ENCODE measurements at regions not wholly inside any gene's neighbourhood (a gene's known extent, or its start where the extent isn't known, plus 50 kb on each side); places are given as distances from the start of the nearest gene placed in this dataset.

DNA sequence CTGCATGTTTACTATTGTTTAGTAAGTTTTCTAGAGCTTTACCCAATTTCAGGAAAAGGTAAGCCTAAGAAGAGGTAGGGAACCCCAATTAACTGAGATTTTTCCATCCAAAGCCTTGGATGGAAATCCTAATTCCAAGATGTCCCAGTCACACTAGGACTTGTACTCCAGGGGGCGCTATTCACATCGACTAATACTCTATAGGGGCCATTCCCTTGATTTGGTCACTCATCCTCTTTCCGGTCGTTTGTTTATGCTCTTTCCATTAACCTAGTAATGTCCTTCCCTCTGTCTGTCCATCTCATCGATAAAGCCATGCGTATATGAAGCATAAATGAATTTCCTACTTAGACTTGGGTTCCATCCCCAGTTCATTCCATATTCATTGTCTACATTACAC lies 80.8 kb upstream of the FUCA2 start:
- H3K9me3 ChIP-seq, result no peaks in the 10 kb centered on the region
- H3K4me1 ChIP-seq, result no peaks in the 10 kb centered on the region
- DNase-seq (no peak), ATAC-seq (no peak)
- H3K4me3 ChIP-seq, result no peak overlapping the region
- no peak overlapping the region for H3K27ac ChIP-seq
- no peaks in the 10 kb centered on the region for H3K36me3 ChIP-seq (ENCODE audit: insufficient read depth in 1 of 2, low read depth in 1 of 2)
- 76 to 77% (median 76%) methylated on average over 6 of the region's 6 CpGs for WGBS, 3 donors
- TF ChIP-seq, protein P1, sequence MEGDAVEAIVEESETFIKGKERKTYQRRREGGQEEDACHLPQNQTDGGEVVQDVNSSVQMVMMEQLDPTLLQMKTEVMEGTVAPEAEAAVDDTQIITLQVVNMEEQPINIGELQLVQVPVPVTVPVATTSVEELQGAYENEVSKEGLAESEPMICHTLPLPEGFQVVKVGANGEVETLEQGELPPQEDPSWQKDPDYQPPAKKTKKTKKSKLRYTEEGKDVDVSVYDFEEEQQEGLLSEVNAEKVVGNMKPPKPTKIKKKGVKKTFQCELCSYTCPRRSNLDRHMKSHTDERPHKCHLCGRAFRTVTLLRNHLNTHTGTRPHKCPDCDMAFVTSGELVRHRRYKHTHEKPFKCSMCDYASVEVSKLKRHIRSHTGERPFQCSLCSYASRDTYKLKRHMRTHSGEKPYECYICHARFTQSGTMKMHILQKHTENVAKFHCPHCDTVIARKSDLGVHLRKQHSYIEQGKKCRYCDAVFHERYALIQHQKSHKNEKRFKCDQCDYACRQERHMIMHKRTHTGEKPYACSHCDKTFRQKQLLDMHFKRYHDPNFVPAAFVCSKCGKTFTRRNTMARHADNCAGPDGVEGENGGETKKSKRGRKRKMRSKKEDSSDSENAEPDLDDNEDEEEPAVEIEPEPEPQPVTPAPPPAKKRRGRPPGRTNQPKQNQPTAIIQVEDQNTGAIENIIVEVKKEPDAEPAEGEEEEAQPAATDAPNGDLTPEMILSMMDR (IDR thresholded peaks at IDR 0.05), result peak; percentile 19
- intact Hi-C loops (cut with DNase I), result loop anchor here in 1 of 2 donors (10.0 kb wide), 1 partner anchor 152 kb away; no protein-coding TSS in a partner anchor
- no peaks in the 10 kb centered on the region for H3K27me3 ChIP-seq (ENCODE audit: insufficient read depth in 3 of 3, low read length in 2 of 3)

DNA sequence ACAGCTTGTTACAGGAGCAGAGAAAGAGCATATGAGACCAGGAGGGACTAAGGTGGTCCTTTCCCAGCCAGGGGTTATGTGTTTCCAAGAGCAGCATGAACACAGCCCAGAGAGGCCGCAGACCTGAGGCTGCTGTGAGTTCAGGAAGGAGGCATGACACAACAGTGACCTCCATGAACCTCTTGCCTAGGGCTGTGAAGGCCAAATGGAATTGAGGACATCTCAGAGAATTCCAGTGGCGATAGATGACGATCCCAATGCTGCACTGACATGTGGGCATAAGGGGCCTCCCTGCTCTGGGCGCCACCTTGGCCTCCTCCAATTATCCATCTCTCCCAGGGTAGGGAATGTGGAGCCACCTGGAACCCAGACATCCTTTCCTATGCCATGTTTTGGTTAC lies 79.9 kb upstream of the FUCA2 start:
- DNase-seq, result no peak
- Histone ChIP-seq H3K4me1 (no peaks in the 10 kb centered on the region), H3K27ac (no peak overlapping the region), H3K27me3 (ENCODE audit: insufficient read depth in 3 of 3, low read length in 2 of 3) (no peaks in the 10 kb centered on the region), H3K9me3 (no peaks in the 10 kb centered on the region), H3K4me3 (no peak overlapping the region), H3K36me3 (ENCODE audit: insufficient read depth in 1 of 2, low read depth in 1 of 2) (no peaks in the 10 kb centered on the region)
- intact Hi-C loops (cut with DNase I), result loop anchor here in 1 of 2 donors (10.0 kb wide), 1 partner anchor 153 kb away; no protein-coding TSS in a partner anchor
- no peak for ATAC-seq
- WGBS, 3 donors, result 97 to 99% (median 98%) methylated on average over 4 of the region's 4 CpGs
- TF ChIP-seq, protein P1 (IDR thresholded peaks at IDR 0.05), result no peak

DNA sequence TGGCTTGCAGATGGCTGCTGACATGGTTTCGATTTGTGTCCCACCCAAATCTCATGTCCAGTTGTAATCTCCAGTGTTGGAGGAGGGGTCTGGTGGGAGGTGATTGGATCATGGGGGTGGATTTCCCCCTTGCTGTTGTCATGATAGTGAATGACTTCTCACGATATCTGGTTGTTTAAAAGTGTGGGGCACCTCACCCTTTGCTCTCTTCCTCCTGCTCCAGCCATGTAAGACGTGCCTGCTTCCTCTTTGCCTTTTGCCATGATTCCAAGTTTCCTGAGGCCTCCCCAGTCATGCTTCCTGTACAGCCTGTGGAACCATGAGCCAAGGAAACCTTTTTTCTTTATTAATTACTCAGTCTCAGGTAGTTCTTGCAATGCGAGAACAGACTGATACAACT lies 77.6 kb upstream of the FUCA2 start:
- TF ChIP-seq, protein P1 (IDR thresholded peaks at IDR 0.05), result no peak
- H3K36me3 ChIP-seq (ENCODE audit: insufficient read depth in 1 of 2, low read depth in 1 of 2), result no peaks in the 10 kb centered on the region
- 84 to 86% (median 86%) methylated on average over 4 of the region's 4 CpGs for WGBS, 3 donors
- H3K27ac ChIP-seq, result no peak overlapping the region
- no peak for ATAC-seq
- intact Hi-C loops (cut with DNase I), result loop anchor here in 1 of 2 donors (10.0 kb wide), 1 partner anchor 256 kb away; the partner anchor contains the start of gene LTV1
- H3K4me3 ChIP-seq, result no peak overlapping the region
- no peak for DNase-seq
- H3K27me3 ChIP-seq (ENCODE audit: insufficient read depth in 3 of 3, low read length in 2 of 3), result no peaks in the 10 kb centered on the region
- H3K9me3 ChIP-seq, result no peaks in the 10 kb centered on the region
- no peaks in the 10 kb centered on the region for H3K4me1 ChIP-seq

DNA sequence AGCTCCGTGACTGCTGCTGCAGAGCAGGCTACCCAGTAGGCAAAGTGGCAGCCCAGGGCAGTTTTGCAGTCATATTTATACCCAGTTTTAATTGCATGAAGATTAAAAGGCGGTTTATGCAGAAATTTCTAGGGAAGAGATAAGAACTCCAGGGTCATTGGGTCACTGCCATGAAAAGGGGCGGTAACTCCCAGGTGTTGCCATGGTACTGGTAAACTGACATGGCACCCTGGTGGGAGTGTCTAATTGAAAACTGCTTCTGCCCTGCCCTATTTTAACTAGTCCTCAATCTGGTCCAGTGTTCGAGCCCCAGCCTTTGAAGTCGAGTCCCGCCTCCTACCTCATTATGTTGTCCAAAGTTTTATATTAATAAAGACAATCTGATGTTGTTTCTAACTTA lies 75.0 kb upstream of the FUCA2 start:
- TF ChIP-seq, protein P1 (IDR thresholded peaks at IDR 0.05), result no peak

DNA sequence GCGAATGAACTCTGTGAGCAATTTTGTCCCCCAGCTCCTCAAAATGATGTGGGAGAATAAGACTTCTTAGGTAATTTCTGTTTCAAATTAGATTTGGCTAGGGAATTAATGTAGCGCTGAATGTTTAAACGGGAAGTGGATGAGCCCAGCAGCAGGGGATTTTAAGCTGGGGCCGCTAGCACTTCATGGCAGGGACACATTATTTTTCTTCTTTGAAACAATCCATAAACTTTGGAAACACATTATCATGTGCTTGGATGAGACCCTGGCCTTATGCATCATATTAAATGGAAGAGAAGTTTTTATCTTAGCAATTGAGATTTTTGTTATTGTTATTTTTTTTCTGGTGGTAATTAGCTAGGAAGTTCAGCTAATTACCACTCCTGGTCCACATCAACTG lies 74.2 kb upstream of the FUCA2 start:
- H3K27me3 ChIP-seq (ENCODE audit: insufficient read depth in 3 of 3, low read length in 2 of 3), result no peaks in the 10 kb centered on the region
- no peak for DNase-seq
- H3K4me1 ChIP-seq, result no peaks in the 10 kb centered on the region
- intact Hi-C loops (cut with DNase I), result loop anchor here in 1 of 2 donors (10.0 kb wide), 1 partner anchor 259 kb away; the partner anchor contains the start of gene LTV1
- no peak for ATAC-seq
- TF ChIP-seq, protein P1 (IDR thresholded peaks at IDR 0.05), result no peak
- H3K36me3 ChIP-seq (ENCODE audit: insufficient read depth in 1 of 2, low read depth in 1 of 2), result no peaks in the 10 kb centered on the region
- no peak overlapping the region for H3K27ac ChIP-seq
- H3K9me3 ChIP-seq, result no peaks in the 10 kb centered on the region
- H3K4me3 ChIP-seq, result no peak overlapping the region
- WGBS, 3 donors, result 53 to 58% (median 54%) methylated on average over 4 of the region's 4 CpGs

More for the DNA sequence above, 75.0 kb upstream of the FUCA2 start:
- DNase-seq (no peak), ATAC-seq (no peak)
- Histone ChIP-seq H3K36me3 (ENCODE audit: insufficient read depth in 1 of 2, low read depth in 1 of 2) (no peaks in the 10 kb centered on the region), H3K27ac (no peak overlapping the region), H3K4me3 (no peak overlapping the region), H3K9me3 (no peaks in the 10 kb centered on the region), H3K4me1 (no peaks in the 10 kb centered on the region), H3K27me3 (ENCODE audit: insufficient read depth in 3 of 3, low read length in 2 of 3) (no peaks in the 10 kb centered on the region)
- WGBS, 3 donors, result 94 to 97% (median 94%) methylated on average over 6 of the region's 6 CpGs
- intact Hi-C loops (cut with DNase I), result loop anchor here in 1 of 2 donors (10.0 kb wide), 1 partner anchor 258 kb away; the partner anchor contains the start of gene LTV1
